ENCODE measurements at regions not wholly inside any gene's neighbourhood (a gene's known extent, or its start where the extent isn't known, plus 50 kb on each side); places are given as distances from the start of the nearest gene placed in this dataset.

- TF ChIP-seq, protein P1, sequence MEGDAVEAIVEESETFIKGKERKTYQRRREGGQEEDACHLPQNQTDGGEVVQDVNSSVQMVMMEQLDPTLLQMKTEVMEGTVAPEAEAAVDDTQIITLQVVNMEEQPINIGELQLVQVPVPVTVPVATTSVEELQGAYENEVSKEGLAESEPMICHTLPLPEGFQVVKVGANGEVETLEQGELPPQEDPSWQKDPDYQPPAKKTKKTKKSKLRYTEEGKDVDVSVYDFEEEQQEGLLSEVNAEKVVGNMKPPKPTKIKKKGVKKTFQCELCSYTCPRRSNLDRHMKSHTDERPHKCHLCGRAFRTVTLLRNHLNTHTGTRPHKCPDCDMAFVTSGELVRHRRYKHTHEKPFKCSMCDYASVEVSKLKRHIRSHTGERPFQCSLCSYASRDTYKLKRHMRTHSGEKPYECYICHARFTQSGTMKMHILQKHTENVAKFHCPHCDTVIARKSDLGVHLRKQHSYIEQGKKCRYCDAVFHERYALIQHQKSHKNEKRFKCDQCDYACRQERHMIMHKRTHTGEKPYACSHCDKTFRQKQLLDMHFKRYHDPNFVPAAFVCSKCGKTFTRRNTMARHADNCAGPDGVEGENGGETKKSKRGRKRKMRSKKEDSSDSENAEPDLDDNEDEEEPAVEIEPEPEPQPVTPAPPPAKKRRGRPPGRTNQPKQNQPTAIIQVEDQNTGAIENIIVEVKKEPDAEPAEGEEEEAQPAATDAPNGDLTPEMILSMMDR (IDR thresholded peaks at IDR 0.05): no peak
- no peak for DNase-seq
- no peaks in the 10 kb centered on the region for H3K27me3 ChIP-seq
- no peak overlapping the region for H3K9ac ChIP-seq (ENCODE audit: low read depth in 2 of 2, low read length in 2 of 2)
- no peaks in the 10 kb centered on the region for H3K4me1 ChIP-seq
- no peak overlapping the region for H3K27ac ChIP-seq
- H3K4me3 ChIP-seq: no peak overlapping the region
- no peaks in the 10 kb centered on the region for H3K9me3 ChIP-seq
- no peaks in the 10 kb centered on the region for H3K36me3 ChIP-seq
- intact Hi-C loops (cut with DNase I): no loop called here
Observed at GRCh38 chr12:105854071-105854470, 284.7 kb downstream of the NUAK1 start.

DNA sequence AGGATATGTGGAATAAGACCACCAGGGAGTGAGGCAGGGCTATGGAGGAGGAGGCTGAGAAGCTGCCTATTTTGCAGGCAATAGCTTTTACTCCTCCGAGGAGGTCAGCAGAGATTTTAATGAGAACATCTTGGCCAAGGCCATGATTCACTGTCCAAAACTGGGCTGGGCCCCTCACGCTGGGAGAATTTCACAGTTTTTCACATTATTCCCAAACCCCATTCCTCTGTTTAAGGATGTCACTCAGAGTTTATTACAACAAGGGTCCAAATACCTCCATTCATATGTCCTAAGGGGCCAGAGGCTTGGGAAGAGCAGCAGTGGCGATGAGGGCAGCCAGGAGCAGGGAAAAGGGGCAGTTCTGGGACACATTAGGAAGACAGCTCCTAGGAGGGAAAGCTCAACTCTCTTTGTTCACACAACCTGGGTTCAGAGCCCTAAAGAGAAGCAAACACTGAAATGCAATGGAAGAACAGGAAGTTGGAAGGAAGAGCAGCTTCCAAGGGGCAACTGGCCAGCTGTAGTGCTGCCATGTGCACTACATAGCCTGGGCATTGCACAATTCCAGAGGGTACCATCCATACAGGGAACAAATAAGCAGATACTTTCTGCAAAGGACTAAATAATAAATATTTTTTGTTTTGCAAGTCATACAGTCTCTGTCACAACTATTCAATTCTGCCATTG lies 283.2 kb downstream of the NUAK1 start:
- H3K4me1 ChIP-seq: no peaks in the 10 kb centered on the region

DNA sequence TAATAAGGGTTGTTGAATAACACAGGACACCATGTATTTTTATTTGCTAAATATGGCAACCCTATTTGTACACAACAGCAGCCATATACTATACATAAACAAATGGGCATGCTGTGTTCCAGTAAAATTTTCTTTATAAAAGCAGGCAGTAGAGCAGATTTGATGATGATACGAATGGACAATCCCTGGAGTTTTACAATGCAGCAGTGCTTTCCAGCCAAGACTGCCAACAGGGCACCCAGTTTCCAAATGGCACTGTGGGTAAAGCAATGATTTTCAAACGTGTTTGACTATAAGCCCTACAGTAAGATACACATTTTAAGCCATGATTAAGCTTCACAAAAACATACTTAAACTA lies 282.7 kb downstream of the NUAK1 start:
- TF ChIP-seq, protein P1 (IDR thresholded peaks at IDR 0.05): no peak
- H3K27ac ChIP-seq: no peak overlapping the region
- intact Hi-C loops (cut with DNase I): no loop called here
- H3K27me3 ChIP-seq: no peaks in the 10 kb centered on the region
- no peak for DNase-seq
- H3K4me3 ChIP-seq: no peak overlapping the region
- H3K9me3 ChIP-seq: no peaks in the 10 kb centered on the region
- no peaks in the 10 kb centered on the region for H3K36me3 ChIP-seq
- H3K9ac ChIP-seq (ENCODE audit: low read depth in 2 of 2, low read length in 2 of 2): no peak overlapping the region
- no peaks in the 10 kb centered on the region for H3K4me1 ChIP-seq

More for the DNA sequence above, 283.2 kb downstream of the NUAK1 start:
- intact Hi-C loops (cut with DNase I): no loop called here
- no peaks in the 10 kb centered on the region for H3K36me3 ChIP-seq
- no peaks in the 10 kb centered on the region for H3K9me3 ChIP-seq
- DNase-seq: no peak
- TF ChIP-seq, protein P1 (IDR thresholded peaks at IDR 0.05): no peak
- no peak overlapping the region for H3K27ac ChIP-seq
- no peaks in the 10 kb centered on the region for H3K27me3 ChIP-seq
- no peak overlapping the region for H3K4me3 ChIP-seq
- H3K9ac ChIP-seq (ENCODE audit: low read depth in 2 of 2, low read length in 2 of 2): no peak overlapping the region

DNA sequence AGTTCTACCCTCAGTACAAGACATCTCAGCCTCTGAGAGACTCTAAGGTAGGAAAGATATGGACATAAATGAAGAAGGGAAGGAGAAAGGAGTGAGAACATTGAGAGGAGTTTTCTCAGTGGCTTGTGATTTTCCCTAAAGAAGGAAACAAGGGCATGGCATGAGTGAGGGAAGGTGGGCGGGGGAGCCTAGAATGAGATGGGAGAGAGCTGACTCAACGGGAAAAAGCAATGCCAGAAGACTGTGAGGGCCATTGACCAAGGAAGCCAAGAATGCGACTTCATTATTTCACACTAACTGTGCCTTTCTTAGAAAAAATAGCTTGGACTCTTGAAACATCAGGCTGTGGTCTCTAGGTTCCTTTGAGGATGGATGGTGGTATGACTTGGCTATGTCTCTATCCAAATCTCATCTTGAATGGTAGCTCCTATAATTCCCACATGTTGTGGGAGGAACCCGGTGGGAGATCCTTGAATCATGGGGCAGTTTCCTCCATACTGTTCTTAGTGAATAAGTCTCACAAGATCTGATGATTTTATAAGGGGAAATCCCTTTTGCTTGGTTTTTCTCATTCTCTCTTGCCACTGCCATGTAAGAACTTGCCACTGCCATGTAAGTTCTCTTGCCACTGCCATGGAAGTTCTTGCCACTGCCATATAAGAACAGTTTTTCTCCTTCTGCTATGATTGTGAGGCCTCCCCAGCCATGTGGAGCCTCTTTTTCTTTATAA lies 279.6 kb downstream of the NUAK1 start:
- DNase-seq: no peak
- intact Hi-C loops (cut with DNase I): no loop called here
- no peak overlapping the region for H3K4me3 ChIP-seq
- H3K4me1 ChIP-seq: no peaks in the 10 kb centered on the region
- TF ChIP-seq, protein P1 (IDR thresholded peaks at IDR 0.05): no peak
- no peak overlapping the region for H3K9ac ChIP-seq (ENCODE audit: low read depth in 2 of 2, low read length in 2 of 2)
- no peaks in the 10 kb centered on the region for H3K9me3 ChIP-seq
- H3K27ac ChIP-seq: no peak overlapping the region
- H3K36me3 ChIP-seq: no peaks in the 10 kb centered on the region
- no peaks in the 10 kb centered on the region for H3K27me3 ChIP-seq

DNA sequence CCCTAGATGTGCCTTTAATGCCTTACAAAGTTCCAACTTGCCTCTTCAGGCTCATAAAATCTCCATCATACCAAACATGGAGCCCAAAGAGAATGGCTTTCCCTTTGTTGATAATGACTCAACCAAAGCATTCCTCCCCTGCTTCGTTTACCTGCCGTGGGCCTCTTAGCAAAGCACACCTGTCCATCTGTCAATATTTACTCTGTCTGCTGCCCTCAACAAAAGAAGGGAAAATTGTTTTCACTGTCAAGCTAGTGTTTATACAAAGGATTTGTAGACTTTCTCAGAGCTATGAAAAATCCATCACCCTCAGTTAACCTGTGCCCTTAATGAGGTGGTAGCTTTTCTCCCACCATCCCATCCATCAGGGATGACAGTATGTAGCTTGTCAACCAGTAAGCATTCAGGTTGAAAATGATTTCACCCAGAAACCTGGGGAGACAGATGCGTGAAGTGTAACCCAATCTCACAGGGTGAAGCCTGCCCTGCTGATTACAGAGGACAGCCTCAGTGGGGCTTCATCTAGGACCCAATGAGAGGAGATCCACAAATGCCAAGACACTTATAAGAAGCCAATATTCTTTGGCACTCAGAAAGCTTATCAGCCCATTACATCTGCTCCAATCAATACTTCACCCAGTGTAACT lies 278.1 kb downstream of the NUAK1 start:
- Histone ChIP-seq H3K27me3 (no peaks in the 10 kb centered on the region), H3K27ac (no peak overlapping the region), H3K9ac (ENCODE audit: low read depth in 2 of 2, low read length in 2 of 2) (no peak overlapping the region), H3K4me1 (no peaks in the 10 kb centered on the region), H3K4me3 (no peak overlapping the region), H3K36me3 (no peaks in the 10 kb centered on the region), H3K9me3 (no peaks in the 10 kb centered on the region)
- no peak for DNase-seq
- intact Hi-C loops (cut with DNase I): no loop called here
- TF ChIP-seq, protein P1 (IDR thresholded peaks at IDR 0.05): no peak

Measured in colonic mucosa (tissue), 4 donors.